ENCODE measurements at regions not wholly inside any gene's neighbourhood (a gene's known extent, or its start where the extent isn't known, plus 50 kb on each side); places are given as distances from the start of the nearest gene placed in this dataset.
"Not testable (repeated sequence)": the region's sequence is repeated elsewhere in the genome, so short reads cannot be mapped to it uniquely, and the experiment has no call there.

GRCh38 chr2:144796936-144797335, 277.0 kb upstream of the ZEB2 start:
- DNase-seq: no peak

GRCh38 chr2:144796164-144796563, 276.2 kb upstream of the ZEB2 start:
- DNase-seq: no peak

DNA sequence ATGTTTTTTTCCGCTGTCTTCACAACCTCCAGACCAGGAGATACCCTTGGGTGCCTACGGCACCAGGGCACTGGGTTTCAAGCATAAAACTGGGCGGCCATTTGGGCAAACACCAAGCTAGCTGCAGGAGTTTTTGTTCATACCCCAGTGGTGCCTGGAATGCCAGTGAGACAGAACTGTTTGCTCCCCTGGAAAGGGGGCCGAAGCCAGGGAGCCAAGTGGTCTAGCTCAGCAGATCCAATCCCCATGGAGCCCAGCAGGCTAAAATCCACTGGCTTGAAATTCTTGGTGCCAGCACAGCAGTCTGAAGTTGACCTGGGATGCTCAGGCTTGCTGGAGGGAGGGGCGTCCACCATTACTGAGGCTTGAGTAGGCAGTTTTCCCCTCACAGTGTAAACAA, 265.3 kb upstream of the ZEB2 start:
- DNase-seq: no peak

DNA sequence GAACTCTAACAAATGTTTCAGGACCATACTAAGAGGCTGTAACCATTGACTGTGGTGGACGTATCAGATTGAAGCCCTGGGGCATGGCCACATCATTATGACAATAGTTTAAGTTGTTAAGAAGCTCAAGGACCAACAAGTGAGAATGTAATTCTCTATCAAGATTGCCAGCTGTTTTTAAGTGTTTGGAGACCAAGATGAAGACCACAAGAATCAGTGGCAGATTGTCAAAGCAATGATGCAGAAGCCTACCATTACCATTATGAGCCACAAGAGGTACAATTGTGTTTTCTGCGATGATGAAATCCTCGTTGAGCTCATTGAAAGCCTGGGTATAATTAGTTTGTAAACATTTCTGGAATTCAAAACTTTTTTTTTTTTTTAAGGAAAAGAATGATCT, 261.1 kb upstream of the ZEB2 start:
- no peak for DNase-seq

DNA sequence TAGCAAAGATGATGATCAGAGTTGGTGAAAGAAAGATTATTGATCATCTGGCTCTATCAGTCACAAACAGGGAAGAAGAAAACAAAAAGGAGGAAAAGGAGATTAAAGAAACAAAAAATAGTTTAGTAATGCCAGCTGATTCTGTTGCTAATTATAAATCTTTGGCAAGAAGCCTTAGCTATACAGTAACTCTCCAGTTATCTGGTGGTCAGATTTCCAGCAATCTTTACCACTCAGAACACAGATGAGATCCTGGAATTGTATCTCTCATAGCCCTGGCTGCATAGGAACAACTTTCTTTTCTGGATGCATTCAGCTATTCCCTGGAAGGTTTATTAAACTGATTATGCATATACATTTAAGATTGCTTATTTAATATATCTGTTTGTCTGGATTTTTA, 256.8 kb upstream of the ZEB2 start:
- no peak for DNase-seq

- DNase-seq: no peak
Observed at GRCh38 chr2:144774809-144775208, 254.9 kb upstream of the ZEB2 start.

DNA sequence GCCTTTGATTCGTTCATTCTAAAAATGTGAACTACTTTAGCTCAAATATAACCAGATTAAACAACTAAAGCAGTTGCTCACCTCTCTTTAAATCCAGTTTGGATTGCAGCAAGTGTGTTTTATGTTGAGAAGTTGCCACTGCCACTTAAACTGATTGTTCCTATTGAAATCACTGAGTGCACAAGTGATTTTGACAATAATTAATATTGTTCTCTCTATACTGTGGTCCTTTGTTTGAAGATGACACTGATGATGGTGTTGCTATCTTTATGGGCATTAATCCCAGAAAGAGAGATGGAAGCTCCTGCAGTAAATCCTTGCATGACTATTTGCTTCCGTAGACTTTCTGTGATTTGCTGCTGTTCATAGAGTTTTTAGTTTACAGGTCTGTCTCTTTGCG, 251.4 kb upstream of the ZEB2 start:
- no peak for DNase-seq

DNA sequence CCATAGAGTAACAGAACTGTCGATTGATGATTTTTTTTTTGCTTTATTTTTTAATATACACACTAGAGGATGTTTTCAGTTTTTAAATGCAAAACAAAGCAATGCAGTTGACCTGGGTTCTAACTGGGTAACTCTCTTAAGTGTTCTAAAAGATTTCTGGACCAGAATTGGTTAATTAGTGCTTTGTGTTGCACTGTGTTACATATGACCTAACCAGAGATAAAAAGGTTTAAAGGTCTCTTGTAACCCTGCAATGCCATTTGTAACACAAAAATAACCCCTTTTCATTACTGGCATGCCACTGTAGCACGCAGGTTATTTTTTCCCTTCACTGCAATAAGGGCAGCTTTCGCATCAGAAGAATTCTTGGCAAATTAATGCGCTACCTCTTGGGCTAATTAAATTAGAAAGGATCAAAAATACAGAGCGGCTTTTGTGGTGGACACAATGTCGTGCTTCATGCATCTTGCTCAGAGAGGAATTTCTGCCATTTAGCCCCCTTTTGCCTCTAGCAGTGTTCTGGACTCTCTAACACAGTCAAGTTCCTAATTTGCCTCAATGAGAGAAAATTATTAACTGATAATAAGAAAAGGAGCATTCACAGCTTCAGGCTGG, 250.8 kb upstream of the ZEB2 start:
- DNase-seq: no peak

DNA sequence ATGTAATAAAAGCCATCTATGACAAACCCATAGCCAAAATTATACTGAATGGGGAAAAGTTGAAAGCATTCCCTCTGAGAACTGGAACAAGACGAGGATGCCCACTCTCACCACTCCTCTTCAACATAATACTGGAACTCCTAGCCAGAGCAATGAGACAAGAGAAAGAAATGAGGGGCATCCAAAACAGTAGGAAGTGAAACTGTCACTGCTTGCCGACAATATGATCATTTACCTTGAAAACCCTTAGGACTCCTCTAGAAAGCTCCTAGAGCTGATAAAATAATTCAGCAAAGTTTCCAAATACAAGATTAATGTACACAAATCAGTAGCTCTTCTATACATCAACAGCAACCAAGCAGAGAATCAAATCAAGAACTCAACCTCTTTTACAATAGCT, 241.0 kb upstream of the ZEB2 start:
- not testable (repeated sequence) for DNase-seq

- no peak for DNase-seq
Observed at GRCh38 chr2:144759746-144760145, 239.8 kb upstream of the ZEB2 start.

- DNase-seq: not testable (repeated sequence)
Observed at GRCh38 chr2:144758196-144758595, 238.3 kb upstream of the ZEB2 start.

DNA sequence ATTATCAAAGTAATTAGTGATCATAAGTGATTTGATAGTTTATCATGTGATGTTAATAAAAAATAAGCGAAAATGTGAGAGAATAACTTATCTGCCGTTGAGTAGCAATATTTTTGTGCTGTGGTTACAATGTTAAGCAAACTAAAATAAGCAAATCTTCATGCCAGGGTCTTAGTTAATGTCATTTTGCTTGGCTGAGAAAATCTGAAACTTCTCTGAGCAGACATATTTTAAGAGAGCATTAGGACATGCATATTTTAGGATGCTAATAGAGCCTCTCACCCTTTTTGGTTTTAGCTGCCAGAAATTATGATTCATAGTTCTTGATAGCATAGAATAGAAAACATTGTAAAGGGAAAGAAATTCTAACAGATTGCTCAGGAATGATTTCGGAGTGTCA, 233.5 kb upstream of the ZEB2 start:
- DNase-seq: no peak

- no peak for DNase-seq
Observed at GRCh38 chr2:144751142-144751905, 231.4 kb upstream of the ZEB2 start.

- no peak for DNase-seq
Observed at GRCh38 chr2:144749188-144749587, 229.3 kb upstream of the ZEB2 start.

DNA sequence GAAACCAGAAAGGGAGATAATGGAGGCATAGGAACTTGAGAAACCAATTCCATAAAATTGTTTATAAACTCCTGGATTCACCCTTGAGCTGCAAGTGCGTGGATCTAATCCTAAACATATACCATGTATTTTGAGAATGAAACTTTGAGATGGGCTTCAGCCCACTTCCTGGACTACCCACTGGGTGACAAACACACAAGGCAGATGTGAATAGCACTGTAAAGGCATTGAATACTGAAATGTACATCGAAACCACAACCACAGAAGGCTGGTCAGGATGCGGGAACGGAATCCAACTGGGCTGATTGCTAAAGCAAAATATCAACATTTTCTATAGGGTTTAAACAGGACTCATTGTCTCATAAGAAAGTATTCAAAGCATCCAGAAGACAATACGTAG, 228.5 kb upstream of the ZEB2 start:
- no peak for DNase-seq

- no peak for DNase-seq
Observed at GRCh38 chr2:144747571-144747970, 227.7 kb upstream of the ZEB2 start.

DNA sequence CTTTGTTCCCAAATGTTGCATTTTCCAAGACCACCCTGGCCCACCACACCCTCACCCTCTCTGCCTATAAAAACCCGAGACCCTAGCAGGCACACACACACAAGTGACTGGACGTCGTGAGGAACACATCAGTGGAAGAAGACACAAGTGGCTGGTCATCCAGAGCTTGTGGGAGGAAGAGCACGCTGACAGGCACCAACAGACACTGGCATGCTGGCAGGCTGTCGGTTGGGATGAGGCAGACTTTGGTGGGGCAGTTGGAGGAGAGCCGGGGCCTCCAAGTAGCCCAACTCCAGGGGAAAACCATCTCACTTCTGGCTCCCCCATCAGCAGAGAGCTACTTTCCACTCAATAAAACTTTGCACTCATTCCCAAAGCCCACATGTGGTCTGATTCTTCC, 225.5 kb upstream of the ZEB2 start:
- no peak for DNase-seq

DNA sequence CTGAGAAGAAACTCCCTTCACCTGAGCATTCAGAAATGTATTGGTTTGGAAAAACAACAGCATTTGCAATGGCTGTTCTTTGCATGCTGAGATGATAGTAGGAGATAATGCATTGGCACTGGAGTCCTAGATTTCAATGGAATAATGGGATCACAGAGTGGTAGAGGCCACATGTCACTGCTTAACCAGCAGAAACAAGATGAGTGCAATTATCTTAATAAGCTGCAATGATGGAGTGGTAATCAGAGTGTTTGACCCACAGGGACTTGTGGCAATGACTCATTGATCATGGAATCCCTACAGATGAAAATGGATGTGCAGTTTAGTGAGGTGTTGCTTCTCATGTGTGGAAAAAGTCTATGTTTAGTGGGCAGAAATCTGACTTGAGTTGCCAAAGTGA, 218.8 kb upstream of the ZEB2 start:
- DNase-seq: no peak

GRCh38 chr2:144730711-144731110, 210.8 kb upstream of the ZEB2 start:
- DNase-seq: no peak

GRCh38 chr2:144724460-144724859, 204.5 kb upstream of the ZEB2 start:
- not testable (repeated sequence) for DNase-seq

- DNase-seq: no peak
Observed at GRCh38 chr2:144718376-144718775, 198.5 kb upstream of the ZEB2 start.

- DNase-seq: no peak
Observed at GRCh38 chr2:144715992-144716391, 196.1 kb upstream of the ZEB2 start.

- DNase-seq: no peak
Observed at GRCh38 chr2:144713410-144713809, 193.5 kb upstream of the ZEB2 start.

- no peak for DNase-seq
Observed at GRCh38 chr2:144712550-144712940, 192.6 kb upstream of the ZEB2 start.
